ENCODE measurements at regions not wholly inside any gene's neighbourhood (a gene's known extent, or its start where the extent isn't known, plus 50 kb on each side); places are given as distances from the start of the nearest gene placed in this dataset.

DNA sequence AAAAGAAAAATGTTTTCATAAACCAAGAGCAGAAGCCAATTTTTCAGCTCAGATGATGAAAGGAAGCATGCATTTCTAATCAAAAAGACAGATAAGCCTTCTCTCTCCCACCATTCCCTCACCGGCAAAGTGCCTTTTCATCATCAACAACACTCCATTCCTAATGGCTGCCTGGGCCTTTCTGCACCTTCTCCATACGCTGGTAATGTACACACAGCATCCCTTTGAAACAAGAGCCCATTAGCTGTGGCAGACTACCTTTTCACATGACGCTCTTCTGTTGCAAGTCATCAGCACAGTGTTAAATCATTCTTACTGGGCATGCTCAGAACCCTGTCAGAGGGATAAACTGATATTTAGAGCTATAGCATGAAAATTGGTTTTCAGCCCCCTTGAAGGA, 408.9 kb downstream of the MEIS1 start:
- Mint-ChIP-seq H3K36me3 (no peaks in the 10 kb centered on the region), H3K27ac (no peak overlapping the region), H3K27me3 (no peaks in the 10 kb centered on the region), H3K9me3 (no peaks in the 10 kb centered on the region), H3K4me1 (ENCODE audit: low read depth in 2 of 2) (no peaks in the 10 kb centered on the region), H3K4me3 (no peak overlapping the region)
- no peak for DNase-seq (ENCODE audit: low spot score)
- no peak for ATAC-seq

GRCh38 chr2:66845307-66845706, 410.4 kb downstream of the MEIS1 start:
- no peaks in the 10 kb centered on the region for H3K4me1 Mint-ChIP-seq (ENCODE audit: low read depth in 2 of 2)
- no peak for DNase-seq (ENCODE audit: low spot score)
- no peak overlapping the region for H3K4me3 Mint-ChIP-seq

DNA sequence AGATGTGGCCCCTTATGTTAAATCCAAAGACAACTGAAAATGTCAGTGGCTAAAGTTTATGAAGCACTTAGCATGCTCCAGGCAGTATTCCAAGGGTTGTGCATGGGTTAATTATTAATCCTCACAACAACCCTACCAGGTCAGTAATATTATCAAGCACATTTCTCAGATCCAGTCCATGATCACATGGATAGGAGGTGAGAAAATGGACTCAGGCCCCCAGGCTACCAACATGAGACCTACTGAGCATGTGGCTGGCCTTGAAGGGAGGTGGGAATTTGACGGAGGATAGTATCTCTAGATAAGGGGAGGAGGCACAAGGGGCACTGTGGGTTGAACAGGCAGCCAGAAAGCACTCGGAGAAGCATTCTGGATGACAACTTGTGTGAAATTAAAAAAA, 412.0 kb downstream of the MEIS1 start:
- no peaks in the 10 kb centered on the region for H3K9me3 Mint-ChIP-seq
- H3K4me1 Mint-ChIP-seq (ENCODE audit: low read depth in 2 of 2) = no peaks in the 10 kb centered on the region
- H3K36me3 Mint-ChIP-seq = no peaks in the 10 kb centered on the region
- H3K4me3 Mint-ChIP-seq = no peak overlapping the region
- H3K27me3 Mint-ChIP-seq = no peaks in the 10 kb centered on the region
- DNase-seq (ENCODE audit: low spot score) = no peak
- H3K27ac Mint-ChIP-seq = no peak overlapping the region
- no peak for ATAC-seq

More at GRCh38 chr2:66845307-66845706, 410.4 kb downstream of the MEIS1 start:
- Mint-ChIP-seq H3K36me3 (no peaks in the 10 kb centered on the region), H3K27ac (no peak overlapping the region), H3K9me3 (no peaks in the 10 kb centered on the region), H3K27me3 (no peaks in the 10 kb centered on the region)
- no peak for ATAC-seq

DNA sequence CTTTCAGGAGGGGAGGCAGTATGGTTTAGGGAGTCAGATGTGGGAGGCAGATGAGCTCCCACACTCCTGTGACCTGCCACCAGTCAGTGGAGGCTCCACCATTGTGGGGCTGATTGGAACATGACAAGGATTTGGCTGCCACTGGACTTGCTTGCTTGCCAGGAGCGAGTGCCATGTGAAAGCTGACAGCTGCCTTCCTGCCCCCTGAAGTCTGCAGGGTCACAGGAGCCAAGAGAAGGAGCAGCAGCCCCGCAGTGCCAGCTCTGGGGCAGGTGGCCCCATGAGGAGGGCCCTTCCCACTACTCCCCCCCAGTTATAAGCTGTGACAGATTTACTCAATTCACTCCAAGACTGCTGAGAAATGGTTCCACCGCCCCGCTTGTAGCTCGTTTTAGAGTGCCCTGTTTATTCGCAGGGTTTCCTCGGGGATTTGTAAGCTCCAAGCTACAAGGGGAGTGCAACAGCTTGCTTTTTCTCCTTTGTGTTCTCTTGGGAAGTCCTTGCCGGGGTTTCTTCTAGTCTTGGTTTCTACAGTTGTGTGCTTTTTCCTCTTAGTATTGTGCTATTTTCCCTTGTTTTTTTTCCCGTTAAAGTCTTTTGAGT, 414.3 kb downstream of the MEIS1 start:
- H3K4me1 Mint-ChIP-seq (ENCODE audit: low read depth in 2 of 2) = no peaks in the 10 kb centered on the region
- DNase-seq (ENCODE audit: low spot score) = no peak
- no peaks in the 10 kb centered on the region for H3K36me3 Mint-ChIP-seq
- H3K27ac Mint-ChIP-seq = no peak overlapping the region
- H3K9me3 Mint-ChIP-seq = no peaks in the 10 kb centered on the region
- no peak overlapping the region for H3K4me3 Mint-ChIP-seq
- no peak for ATAC-seq
- no peaks in the 10 kb centered on the region for H3K27me3 Mint-ChIP-seq

DNA sequence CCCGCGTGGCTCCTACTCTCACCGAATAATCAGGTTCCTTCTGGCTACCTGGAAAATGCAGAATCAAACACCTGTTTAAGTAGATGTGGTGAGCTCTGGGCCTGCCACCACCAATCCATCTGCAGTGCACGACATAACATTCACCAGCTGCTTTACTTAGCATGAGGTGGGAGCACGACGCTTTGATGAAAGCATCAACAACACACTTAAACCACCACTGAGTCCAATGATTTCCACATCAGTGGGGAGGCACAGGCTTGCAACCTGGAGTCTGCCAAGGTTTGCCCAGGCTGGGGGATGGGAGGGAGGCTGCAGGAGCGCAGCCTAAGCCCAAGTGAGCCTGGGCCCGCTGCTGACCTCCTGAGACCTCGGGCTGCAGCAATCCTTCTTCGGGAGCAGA, 415.5 kb downstream of the MEIS1 start:
- ATAC-seq (peak in 1 of 2 donors; percentile 6), DNase-seq (ENCODE audit: low spot score) (no peak)
- H3K4me1 Mint-ChIP-seq (ENCODE audit: low read depth in 2 of 2) = no peaks in the 10 kb centered on the region
- no peaks in the 10 kb centered on the region for H3K9me3 Mint-ChIP-seq
- no peaks in the 10 kb centered on the region for H3K36me3 Mint-ChIP-seq
- H3K27me3 Mint-ChIP-seq = no peaks in the 10 kb centered on the region
- H3K27ac Mint-ChIP-seq = no peak overlapping the region
- no peak overlapping the region for H3K4me3 Mint-ChIP-seq

DNA sequence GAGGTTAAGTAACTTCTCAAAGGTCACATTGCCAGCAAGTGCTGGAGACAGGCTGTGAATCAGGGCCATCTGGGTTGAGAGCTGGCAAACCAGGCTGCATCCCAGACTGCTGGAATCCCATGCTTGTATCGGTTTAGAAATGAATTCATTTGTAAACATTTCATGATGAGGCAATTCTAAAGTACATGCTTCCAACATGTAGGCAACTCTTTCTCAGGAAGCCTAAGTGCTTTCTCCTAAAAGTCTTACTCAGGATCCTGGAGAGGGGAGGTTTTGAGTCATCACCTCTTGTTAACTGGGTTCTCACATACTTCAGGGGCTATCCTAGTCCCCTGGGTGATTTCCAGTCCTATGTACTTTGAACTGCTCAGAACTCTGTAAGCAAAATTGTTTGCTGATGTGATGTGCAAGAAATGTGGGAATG, 416.5 kb downstream of the MEIS1 start:
- H3K4me3 Mint-ChIP-seq = no peak overlapping the region
- no peak overlapping the region for H3K27ac Mint-ChIP-seq
- H3K27me3 Mint-ChIP-seq = no peaks in the 10 kb centered on the region
- H3K36me3 Mint-ChIP-seq = no peaks in the 10 kb centered on the region
- DNase-seq (ENCODE audit: low spot score) (no peak), ATAC-seq (no peak)
- H3K4me1 Mint-ChIP-seq (ENCODE audit: low read depth in 2 of 2) = no peaks in the 10 kb centered on the region
- H3K9me3 Mint-ChIP-seq = peaks cover 4% of the 10 kb centered on the region

GRCh38 chr2:66852953-66853352, 418.0 kb downstream of the MEIS1 start:
- H3K27ac Mint-ChIP-seq = no peak overlapping the region
- no peaks in the 10 kb centered on the region for H3K36me3 Mint-ChIP-seq
- no peak overlapping the region for H3K4me3 Mint-ChIP-seq
- no peak for DNase-seq (ENCODE audit: low spot score)
- no peaks in the 10 kb centered on the region for H3K27me3 Mint-ChIP-seq
- no peaks in the 10 kb centered on the region for H3K4me1 Mint-ChIP-seq (ENCODE audit: low read depth in 2 of 2)
- H3K9me3 Mint-ChIP-seq = peaks cover 8% of the 10 kb centered on the region
- no peak for ATAC-seq

DNA sequence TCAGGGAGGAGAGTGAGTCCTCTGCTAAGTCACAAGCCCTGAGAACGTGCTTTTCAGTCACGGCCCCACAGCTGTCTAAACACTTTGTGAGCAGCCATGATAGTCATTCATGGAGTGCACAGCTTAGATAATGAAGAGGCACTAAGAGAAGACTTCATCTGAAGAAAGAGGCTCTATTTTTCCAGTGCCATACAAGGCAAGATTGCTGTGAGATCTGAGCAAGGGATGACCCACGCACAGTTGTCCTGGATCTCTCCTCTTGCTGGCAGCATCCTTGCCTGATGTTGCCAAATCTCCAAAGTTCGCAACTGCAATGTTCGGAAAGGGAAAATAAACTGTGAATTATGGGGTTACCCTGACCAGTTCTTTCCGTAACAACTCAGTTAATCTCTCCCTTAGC, 418.7 kb downstream of the MEIS1 start:
- no peak overlapping the region for H3K4me3 Mint-ChIP-seq
- H3K27ac Mint-ChIP-seq = no peak overlapping the region
- no peaks in the 10 kb centered on the region for H3K36me3 Mint-ChIP-seq
- H3K4me1 Mint-ChIP-seq (ENCODE audit: low read depth in 2 of 2) = no peaks in the 10 kb centered on the region
- H3K9me3 Mint-ChIP-seq = peaks cover 9% of the 10 kb centered on the region
- peak in 1 of 2 donors; percentile 53 for ATAC-seq
- no peak for DNase-seq (ENCODE audit: low spot score)
- H3K27me3 Mint-ChIP-seq = no peaks in the 10 kb centered on the region

- H3K4me1 Mint-ChIP-seq (ENCODE audit: low read depth in 2 of 2) = no peaks in the 10 kb centered on the region
- no peak overlapping the region for H3K4me3 Mint-ChIP-seq
- H3K27me3 Mint-ChIP-seq = no peaks in the 10 kb centered on the region
- no peak overlapping the region for H3K27ac Mint-ChIP-seq
- H3K36me3 Mint-ChIP-seq = no peaks in the 10 kb centered on the region
- peaks cover 9% of the 10 kb centered on the region for H3K9me3 Mint-ChIP-seq
- DNase-seq (ENCODE audit: low spot score) (no peak), ATAC-seq (no peak)
These were observed 419.4 kb downstream of the MEIS1 start for GRCh38 chr2:66854298-66854697.

DNA sequence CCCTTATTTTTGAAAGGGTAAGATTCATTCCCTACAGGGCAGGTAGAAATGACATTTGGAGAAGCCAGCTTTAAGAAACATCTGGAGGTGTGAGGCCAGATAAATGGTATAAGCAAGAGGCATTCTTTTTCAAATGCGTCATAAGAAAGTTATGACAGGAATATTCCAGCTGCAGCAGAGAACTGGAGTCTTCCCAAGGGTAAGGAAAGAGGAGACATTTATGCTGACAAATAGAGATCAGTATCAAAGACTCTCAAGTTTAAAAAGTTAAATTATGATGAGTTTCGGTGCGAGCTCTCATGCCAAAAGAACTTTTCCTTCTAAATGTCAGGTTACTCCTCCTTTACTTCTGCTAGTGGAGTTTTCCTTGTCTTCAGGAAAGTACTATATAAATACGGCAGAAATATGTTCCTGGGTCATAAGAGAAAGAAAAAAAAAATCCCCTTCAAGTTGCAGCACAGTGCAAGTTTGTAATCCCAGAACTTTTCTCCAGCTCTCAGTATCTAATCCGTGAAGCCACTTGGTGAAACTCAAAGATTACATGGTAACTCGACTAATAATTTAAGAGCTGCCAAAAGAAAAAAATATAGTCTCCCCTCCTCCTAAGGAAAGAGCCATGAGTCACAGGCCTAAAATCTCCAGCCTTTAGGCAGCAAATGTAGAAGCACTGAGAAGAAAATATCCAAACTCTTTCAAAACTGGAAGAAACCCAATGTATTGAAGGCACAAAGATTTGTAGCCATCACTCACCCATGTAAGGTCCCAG, 428.1 kb downstream of the MEIS1 start:
- DNase-seq (ENCODE audit: low spot score) = no peak

GRCh38 chr2:66865161-66865560, 430.2 kb downstream of the MEIS1 start:
- no peak for ATAC-seq
- Mint-ChIP-seq H3K4me3 (no peak overlapping the region), H3K9me3 (peaks cover 14% of the 10 kb centered on the region), H3K27ac (no peak overlapping the region), H3K36me3 (no peaks in the 10 kb centered on the region), H3K4me1 (ENCODE audit: low read depth in 2 of 2) (no peaks in the 10 kb centered on the region), H3K27me3 (peaks cover 0 to 2% of the 10 kb centered on the region in 2 donors)
- no peak for DNase-seq (ENCODE audit: low spot score)

More for the DNA sequence above, 428.1 kb downstream of the MEIS1 start:
- Mint-ChIP-seq H3K27me3 (no peaks in the 10 kb centered on the region), H3K36me3 (no peaks in the 10 kb centered on the region), H3K4me1 (ENCODE audit: low read depth in 2 of 2) (no peaks in the 10 kb centered on the region), H3K9me3 (peaks cover 2% of the 10 kb centered on the region), H3K4me3 (no peak overlapping the region), H3K27ac (no peak overlapping the region)
- no peak for ATAC-seq

DNA sequence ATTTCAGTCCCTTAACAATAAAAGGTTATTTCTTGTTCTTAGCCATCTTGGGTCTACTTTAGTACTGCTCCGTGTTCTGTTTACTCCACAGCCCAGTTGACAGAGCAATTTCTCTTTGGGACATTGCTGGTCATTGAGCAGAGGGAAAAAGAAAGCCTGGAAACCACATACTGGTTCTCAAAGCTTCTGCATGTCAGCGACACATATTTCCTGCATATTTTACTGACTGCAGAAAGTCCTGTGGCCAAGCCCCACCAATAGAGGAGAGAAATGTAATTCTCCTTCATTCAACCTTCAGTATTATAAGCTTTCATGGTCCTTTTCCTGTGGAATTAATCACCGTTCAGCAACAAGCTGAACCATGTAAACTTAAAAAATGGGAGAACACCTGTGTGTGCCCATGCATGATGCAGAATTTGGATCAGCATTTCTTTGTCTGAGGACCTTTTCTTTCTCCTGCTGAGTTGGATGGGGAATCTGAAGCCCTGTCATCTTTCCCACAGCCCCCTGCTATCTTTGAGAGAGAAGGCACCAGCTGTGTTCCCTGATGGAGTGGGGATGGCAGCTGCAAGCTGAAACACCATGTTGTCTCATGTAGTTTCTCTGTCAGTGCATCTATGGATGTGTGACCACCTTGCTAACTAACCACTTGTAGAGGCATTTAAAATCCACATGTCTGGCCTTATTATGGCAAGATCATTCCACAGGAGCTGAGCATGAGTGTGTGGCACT, 431.6 kb downstream of the MEIS1 start:
- peaks cover 17% of the 10 kb centered on the region for H3K9me3 Mint-ChIP-seq

GRCh38 chr2:66867063-66867441, 432.1 kb downstream of the MEIS1 start:
- Mint-ChIP-seq H3K4me1 (ENCODE audit: low read depth in 2 of 2) (no peaks in the 10 kb centered on the region), H3K9me3 (peaks cover 17% of the 10 kb centered on the region), H3K36me3 (no peaks in the 10 kb centered on the region), H3K4me3 (no peak overlapping the region), H3K27ac (no peak overlapping the region), H3K27me3 (peaks cover 0 to 2% of the 10 kb centered on the region in 2 donors)
- no peak for DNase-seq (ENCODE audit: low spot score)
- ATAC-seq = no peak

More for the DNA sequence above, 431.6 kb downstream of the MEIS1 start:
- no peaks in the 10 kb centered on the region for H3K36me3 Mint-ChIP-seq
- no peak overlapping the region for H3K27ac Mint-ChIP-seq
- no peaks in the 10 kb centered on the region for H3K4me1 Mint-ChIP-seq (ENCODE audit: low read depth in 2 of 2)
- no peak for ATAC-seq
- peaks cover 0 to 2% of the 10 kb centered on the region in 2 donors for H3K27me3 Mint-ChIP-seq
- H3K4me3 Mint-ChIP-seq = no peak overlapping the region
- no peak for DNase-seq (ENCODE audit: low spot score)

GRCh38 chr2:66869076-66869475, 434.2 kb downstream of the MEIS1 start:
- no peak overlapping the region for H3K4me3 Mint-ChIP-seq
- H3K36me3 Mint-ChIP-seq = no peaks in the 10 kb centered on the region
- H3K27me3 Mint-ChIP-seq = peaks cover 0 to 2% of the 10 kb centered on the region in 2 donors
- DNase-seq (ENCODE audit: low spot score) = no peak
- no peaks in the 10 kb centered on the region for H3K4me1 Mint-ChIP-seq (ENCODE audit: low read depth in 2 of 2)
- H3K9me3 Mint-ChIP-seq = peaks cover 17% of the 10 kb centered on the region
- no peak overlapping the region for H3K27ac Mint-ChIP-seq
- no peak for ATAC-seq

All from natural killer cell treated with Interleukin-12 subunit alpha and Interleukin-12 subunit beta and Interleukin-15 and Interleukin-18, amount 100 ng/mL, for 72 hours (primary cell).